DMS53 (cell line): ENCODE measurements at regions not wholly inside any gene's neighbourhood (a gene's known extent, or its start where the extent isn't known, plus 50 kb on each side); places are given as distances from the start of the nearest gene placed in this dataset.

Experiments used
- DNase-seq: peaks from one replicate; lab custom pipeline; 2025; lab: John Stamatoyannopoulos, UW

DNA sequence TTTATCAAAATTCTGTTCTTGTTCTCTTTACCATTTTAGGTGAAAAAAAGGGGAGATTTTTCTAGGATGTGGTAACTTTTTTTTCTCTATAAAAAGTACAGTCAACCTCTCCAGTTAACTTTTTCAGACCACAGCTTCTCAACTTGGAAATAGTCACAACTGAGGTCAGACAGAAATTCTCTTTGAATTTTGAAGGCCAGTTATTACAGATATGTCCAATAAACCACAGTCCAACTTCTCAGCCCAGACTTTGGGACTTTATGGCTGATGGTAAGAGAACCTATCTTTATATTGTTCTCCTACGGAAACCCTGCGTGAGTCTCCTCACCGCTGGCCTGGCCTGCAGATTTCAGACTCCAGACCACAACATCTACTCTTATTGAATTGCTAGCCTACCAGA lies 176.7 kb downstream of the DACT1 start:
- no peak for DNase-seq

GRCh38 chr14:58815161-58815701 lies 177.5 kb downstream of the DACT1 start:
- peak; percentile 17 for DNase-seq

GRCh38 chr14:58815794-58816193 lies 178.0 kb downstream of the DACT1 start:
- no peak for DNase-seq

DNA sequence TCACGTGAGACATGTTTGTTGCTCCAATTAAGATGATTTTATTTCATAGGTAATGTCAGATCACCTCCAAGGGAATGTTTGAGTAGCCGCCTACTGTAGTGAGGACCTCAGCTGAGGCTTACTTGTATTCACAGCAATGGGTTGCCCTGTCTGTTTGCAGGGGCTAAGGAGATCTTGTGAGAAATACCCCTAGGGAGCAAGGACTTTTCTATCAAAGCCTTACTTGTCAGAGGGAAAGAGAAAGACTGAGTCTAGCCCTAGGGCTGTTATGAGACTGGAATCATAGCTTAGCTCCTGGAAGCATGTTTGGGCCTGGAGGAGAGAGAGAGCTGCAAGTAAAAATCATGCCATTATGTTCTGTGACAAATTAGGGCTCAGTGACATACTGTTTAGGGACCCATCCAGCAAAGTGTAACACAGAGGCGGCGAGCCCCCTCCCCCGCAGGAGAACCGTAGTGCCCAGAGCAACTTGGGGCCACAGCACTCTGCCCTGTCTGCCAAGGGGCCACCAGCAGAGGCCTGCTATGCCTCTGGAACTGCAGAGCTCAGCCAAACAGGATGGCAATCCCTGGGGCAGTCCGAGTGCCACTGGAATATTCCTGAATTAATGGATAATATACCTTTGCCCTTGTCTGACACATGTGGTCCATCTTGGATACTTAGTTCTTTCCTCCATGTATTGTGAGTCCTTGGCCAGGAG lies 178.8 kb downstream of the DACT1 start:
- no peak for DNase-seq

DNA sequence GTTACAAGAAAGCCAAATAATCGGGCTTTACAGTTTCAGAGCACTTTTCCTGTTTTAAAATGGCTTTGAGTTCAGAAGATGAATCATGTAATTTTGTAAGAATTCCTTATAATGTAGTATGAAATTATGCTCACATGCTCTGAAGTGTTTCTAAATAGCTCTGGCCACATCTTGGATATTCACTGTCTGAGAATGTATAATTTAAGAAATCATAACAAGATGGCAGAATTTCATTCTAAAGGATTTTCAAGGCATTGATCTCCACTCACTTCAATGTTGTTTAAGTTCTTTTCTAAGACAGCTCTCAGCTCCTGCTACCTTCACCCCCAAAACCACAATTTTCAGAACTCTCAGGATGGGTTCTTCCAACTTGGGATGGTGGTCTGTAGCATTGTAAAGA lies 180.1 kb downstream of the DACT1 start:
- DNase-seq: no peak

GRCh38 chr14:58820032-58820431 lies 182.3 kb downstream of the DACT1 start:
- no peak for DNase-seq

DNA sequence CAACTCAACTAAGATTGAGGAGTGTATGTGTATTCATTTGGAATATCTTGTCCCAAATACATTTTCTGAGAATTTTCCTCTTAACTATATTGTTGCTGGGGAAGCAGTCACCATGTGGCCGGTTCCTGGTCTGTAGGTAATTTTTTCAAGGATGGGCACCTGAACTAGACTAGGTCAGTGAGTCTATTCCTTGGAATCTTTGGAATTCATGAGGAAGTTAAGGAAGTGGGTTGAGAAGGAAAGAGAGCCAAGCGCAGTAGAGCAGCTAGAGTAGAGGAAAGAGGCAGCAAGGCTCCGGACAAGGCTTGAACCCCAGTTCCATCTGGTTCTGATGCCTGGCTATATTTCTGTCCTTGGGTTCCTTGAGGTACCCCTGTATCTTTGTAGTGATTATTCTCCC lies 183.7 kb downstream of the DACT1 start:
- no peak for DNase-seq

- no peak for DNase-seq
Observed at GRCh38 chr14:58822856-58823255, 185.1 kb downstream of the DACT1 start.

- no peak for DNase-seq
Observed at GRCh38 chr14:58823312-58823711, 185.6 kb downstream of the DACT1 start.

DNA sequence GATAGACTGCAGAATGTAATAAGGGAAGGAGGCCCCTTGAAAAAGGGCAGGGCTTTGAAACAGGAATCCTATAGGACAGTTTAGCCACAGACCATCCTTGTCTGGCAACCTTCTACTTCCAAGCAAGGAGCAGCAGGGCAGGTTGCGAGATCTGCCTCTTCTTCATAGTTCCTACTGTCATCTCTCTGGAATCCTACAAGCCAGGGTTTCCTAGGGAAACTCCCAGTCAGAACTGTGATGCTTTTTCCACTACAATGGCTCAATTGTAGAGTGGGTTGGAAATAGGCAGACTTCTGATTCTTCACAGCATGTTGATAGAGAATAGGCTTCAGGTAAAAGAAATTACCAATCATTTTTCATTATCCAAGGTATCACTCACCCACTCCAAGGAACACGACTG lies 186.3 kb downstream of the DACT1 start:
- no peak for DNase-seq

DNA sequence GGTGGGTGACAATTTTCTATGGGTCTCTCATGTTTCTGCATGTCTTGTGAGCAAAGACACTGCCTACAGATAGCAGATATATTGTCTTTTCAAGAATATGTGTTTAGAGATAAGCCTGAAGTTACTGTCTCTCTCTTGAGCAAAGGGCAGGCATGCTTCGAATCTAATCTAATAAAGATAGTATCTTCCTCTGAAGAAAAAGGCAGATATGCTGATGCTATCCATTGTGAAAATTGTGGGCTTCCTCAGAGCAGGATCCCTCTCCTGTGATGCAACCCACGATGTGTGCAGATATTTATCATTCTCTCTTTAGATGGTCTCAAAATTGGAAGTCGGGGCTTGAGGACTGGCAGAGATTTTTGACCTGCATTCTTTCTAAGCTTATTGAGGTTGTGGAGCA lies 187.0 kb downstream of the DACT1 start:
- DNase-seq: no peak

DNA sequence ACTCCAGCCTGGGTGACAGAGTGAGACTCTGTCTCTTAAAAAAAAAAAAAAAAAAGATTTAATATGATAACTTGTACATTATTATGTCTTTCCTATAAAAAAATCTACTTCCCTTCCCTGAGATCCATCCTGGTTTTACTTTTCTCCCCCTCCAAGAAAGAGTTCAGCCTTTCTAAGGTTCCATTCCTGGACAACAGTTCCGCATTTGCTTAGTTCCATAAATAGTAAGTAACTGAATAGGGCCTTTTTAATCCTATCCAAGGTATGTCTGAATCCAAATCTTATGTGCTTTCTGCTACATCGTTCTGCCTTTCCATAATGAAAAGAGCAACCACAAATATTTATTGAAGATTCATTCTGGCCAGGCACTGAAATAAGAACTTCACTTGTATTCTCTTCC lies 187.8 kb downstream of the DACT1 start:
- DNase-seq: no peak

DNA sequence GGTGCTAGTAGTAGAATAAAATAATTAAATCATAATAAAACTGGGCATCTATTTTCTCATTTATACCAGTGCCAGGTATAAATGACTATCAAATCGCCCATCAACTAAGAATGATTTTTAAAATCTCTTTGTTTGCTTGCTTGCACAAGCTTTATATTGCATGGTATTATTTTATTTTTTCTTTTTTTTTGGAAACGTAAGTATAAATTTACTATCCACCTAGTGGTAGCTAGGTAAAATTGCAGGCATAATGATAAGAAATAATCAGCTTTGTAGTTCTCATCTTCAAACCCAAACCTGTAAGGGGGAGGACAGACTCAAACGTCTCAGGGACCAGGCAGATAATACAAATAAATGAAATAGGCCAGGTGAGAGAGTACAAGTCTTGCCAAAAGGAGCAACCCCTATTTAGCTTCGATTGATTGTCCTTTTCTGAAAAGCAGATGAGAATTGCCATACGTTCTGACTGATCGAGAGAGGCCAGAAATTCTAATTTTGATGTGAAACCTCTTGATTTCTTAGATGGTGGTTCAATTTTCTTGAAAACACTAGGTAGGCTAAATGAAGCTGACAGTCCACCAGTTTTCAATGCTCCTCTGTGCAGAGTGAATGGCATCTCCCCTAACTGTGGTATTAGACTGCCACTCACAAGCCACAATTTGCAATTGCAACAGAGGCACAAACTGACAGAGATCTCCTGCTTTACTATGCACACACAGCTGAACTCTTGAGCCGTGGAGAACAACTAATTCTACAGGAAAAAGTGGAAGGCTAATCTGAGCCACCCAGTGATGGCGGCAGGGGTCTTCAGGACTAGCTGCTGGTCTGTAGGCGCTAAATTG lies 189.3 kb downstream of the DACT1 start:
- peak; percentile 38 for DNase-seq

- no peak for DNase-seq
Observed at GRCh38 chr14:58828298-58828697, 190.5 kb downstream of the DACT1 start.

DNA sequence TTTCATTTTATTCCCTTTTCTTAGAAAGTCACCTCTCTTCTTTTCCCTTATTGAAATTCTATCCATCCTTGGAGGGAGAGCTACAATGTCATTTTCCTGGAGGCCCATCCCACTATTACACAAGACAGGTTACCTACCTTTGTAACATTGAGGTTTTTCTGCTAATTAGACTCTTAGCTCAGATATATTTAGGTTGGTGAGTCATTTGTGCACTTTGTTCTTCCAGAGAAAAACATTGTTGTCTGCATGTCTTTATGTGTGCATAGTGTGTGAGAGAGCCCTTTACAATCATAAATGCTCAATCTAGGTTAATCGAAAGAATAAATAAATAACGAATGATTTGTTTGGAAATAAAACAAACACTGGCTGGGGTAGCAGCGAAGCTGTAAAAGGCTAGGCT lies 191.8 kb downstream of the DACT1 start:
- DNase-seq: peak; percentile 87

DNA sequence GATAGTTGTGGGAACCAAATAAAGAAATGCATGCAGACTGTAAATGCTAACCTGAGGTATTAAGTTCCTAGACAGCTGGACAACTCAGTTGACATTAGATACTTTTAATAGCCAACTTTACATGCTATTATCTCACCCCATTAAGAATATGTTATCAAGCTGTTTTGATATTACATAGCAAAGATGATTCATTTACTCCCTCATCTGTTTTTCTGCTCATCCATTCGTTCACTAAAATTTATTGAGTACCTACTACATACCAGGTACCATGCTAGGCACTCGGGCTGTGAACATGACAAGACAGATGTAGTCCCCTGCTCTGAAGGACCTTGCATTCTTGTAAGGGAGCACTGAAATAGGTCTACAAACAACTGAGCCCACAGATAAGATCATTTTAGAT lies 192.4 kb downstream of the DACT1 start:
- peak; percentile 22 for DNase-seq

- peak; percentile 21 for DNase-seq
Observed at GRCh38 chr14:58832095-58832521, 194.3 kb downstream of the DACT1 start.

DNA sequence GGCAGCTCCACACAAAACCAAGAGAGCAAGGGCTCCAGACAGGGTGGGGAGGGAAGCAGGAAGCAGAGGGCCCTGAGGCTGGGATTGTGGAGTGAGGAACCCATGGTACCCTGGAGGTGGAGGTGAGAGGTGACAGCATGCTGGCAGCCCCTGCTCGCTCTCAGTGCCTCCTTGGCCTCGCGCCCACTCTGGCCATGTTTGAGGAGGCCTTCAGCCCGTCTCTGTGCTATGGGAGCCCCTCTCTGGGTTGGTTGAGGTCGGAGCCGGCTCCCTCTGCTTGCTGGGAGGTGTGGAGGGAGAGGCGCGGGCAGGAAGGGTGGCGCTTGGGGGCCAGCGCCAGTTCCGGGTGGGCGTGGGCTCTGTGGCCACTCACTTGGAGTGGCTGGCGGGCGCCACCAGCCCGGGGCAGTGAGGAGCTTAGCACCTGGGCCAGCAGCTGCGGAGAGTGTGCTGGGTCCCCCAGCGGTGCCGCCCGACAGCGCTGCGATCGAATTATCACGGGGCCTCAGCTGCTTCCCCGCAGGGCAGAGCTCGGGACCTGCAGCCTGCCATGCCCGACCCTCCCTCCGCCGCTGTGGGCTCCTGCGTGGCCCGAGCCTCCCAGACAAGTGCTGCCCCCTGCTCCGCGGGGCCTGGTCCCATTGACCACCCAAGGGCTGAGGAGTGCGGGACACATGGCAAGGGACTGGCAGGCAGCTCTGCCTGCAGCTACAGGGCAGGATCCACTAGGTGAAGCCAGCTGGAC lies 196.0 kb downstream of the DACT1 start:
- no peak for DNase-seq

GRCh38 chr14:58836303-58836974 lies 198.7 kb downstream of the DACT1 start:
- no peak for DNase-seq

DNA sequence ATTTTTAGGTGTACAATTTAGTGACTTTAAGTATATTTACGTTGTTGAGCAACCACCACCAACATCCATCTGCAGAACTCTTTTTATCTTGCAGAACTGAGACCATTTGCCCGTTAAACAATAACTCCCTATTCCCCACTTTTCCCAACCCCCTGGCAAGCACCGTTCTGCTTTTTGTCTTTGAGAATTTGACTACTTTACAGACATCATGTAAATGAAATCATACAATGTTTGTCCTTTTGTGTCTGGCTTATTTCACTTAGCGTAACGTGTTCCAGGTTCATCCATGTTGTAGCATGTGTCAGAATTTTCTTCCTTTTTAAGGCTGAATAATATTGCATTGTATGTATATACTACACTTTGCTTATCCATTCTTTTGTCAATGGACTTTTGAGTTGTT lies 201.5 kb downstream of the DACT1 start:
- no peak for DNase-seq

- peak; percentile 88 for DNase-seq
Observed at GRCh38 chr14:58844544-58844943, 206.8 kb downstream of the DACT1 start.
